ENCODE measurements at regions not wholly inside any gene's neighbourhood (a gene's known extent, or its start where the extent isn't known, plus 50 kb on each side); places are given as distances from the start of the nearest gene placed in this dataset.

DNA sequence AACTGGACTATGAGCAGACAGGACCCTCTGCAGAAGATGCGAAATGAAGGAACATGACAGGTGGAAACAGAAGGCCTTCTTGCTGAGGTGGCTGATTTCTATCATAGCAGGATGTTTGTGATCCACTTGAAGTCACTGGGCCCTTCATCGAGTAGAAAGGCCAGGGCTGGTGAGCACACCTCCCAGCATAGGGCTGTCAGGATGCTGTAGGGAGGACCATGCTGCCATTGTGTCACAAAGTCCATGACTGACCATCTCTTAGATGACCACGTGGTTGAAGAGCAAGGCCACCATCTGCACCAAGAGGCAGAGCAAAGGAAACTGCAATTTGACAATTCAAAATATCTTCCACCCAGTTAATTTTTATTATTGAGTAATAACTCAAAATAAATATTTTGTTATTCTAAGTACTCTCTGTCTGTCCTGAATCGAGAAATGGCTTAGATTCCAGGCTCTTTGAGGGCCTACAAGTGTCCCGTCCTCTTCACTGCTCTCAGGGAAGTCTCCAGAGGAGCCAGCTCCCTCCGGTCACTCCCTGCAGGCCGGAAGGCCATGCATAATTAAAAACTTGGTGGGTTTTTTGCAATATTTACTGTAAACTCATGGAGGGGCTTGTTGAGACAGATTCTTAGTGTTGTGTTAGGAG lies 249.3 kb upstream of the ZMIZ1 start:
- no peak for DNase-seq

DNA sequence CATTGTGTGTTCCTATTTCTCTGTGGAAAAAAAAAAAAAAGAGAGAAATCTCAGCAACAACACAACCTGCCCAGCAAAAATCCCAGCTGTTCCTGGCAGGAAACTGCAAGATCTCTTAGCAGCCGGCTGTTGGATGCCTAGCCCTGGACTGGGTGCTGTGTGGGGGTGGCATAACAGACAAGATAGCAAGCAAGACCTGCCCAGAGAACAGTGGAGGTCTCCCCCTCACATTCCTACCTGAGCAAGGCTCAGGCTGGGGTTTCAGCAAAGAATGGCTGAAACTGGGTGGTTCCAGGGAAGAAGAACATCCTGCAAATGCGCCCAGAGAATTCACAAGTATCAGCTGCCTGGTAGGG lies 248.8 kb upstream of the ZMIZ1 start:
- DNase-seq: no peak

DNA sequence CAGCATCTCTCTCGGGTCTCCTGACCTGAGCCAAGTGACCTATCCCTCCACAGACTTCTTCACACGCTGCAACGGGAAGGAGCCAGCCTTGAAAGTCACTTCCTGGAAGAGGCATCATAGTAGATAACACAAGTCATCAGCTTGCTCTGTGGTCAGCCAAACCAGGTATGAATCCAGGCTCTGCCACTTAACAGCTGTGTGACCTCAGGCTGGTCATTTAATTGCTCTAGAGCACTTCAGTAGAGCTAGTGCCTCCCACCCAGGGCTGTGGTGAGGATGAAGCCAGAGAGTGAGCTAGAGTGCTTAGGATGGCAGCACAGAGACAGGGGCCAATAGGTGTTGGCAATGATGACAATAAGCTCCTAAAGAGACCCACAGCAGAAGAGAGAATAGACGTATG lies 247.7 kb upstream of the ZMIZ1 start:
- no peak for DNase-seq

DNA sequence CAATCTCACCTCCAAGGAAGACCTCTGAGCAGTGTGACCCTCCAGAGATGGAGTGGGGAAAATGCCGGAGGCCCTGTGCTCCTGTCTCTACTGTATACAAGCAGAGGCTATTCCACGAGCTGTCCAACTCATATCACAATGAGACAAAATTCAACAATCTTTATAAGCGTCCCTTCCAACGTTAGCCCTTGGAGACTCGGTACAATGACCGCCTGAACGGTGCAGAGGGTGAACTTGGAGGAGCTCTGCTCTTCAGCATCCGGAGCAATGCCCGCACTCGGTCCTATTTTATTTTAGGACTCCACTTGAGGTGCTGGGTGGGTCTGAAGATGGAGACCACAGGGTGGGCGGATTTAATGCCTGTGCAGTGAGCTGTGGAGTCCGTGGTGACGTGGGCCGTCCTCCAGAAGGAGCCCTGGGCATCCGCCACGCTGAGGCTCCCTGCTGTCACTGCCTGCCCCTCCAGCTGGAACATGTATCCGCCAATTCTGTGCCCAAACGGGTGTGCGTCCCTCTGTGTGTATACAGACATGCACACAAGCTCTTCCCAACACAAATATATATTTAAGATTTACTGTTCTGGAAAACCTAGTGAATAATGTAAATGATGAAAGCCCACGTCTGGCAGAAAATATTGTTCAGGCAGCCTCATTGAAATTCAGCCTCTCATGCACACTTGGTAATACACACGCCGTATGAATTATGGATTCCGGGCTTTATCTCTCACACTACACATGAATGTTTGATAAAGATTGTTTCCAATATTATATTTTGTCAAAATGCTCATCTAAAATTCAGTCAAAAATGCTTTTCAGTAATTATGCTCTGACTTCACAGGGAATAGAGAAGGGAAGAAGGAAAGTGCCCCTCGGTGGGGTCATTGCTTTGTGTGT lies 239.9 kb upstream of the ZMIZ1 start:
- no peak for DNase-seq

DNA sequence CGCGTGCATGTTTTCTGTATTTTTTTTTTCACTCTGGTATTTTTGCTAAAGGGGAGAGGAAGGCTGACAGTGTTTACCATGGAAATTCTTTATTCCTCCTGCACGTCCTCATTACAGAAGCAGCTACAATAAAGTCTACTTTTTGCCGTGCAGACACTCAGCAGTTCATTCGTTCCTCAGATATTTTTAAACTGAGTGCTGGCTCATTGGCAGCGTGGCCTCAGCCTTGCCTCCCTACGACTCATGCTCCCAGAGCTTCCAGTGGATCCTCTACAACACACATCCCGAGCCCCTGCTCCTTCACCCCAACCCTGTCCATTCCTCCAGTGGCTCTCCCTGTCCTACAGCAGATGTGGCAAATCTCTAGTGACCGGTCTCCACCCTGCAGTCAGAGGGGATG lies 239.2 kb upstream of the ZMIZ1 start:
- no peak for DNase-seq

DNA sequence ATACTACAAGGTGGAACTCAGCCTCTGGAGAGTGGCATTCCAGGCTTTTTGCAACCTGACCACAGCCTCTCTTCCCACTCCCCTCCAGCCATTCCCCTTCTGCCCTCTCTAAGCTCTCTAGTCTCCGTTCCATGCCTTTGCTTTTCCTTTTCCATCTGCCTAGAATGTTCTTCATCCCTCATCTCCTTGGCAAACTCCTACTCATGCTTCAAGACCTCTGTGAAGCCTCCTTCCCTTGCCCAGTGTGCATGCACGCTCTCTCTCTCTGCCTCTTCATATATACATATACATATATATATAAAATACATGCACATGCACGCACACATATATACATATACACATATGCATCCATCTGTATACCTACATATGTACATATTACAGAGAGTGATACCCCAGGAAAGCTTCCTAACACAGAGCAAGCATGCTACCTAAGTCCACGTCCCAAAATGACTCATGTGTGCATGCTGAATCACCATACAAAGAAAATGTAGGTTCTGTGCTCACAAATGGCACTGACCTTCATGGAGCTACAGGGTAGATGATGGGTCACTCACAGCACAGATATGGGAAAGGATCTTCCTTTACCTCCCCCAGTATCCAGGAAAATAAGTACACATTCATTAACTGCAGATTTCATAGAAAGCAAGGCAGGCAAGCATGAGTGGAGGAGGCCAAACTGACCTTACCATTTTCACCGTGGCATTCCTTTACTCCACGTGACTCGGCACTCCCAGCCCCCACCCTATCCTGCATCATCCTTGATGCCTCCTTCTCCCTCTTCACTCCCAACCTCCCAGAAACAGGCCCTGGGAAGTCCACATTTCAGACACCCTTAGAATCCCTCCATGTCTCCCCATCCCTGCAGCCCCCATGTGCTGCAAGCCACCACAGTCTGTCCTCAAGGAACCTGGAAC lies 238.4 kb upstream of the ZMIZ1 start:
- DNase-seq: no peak

DNA sequence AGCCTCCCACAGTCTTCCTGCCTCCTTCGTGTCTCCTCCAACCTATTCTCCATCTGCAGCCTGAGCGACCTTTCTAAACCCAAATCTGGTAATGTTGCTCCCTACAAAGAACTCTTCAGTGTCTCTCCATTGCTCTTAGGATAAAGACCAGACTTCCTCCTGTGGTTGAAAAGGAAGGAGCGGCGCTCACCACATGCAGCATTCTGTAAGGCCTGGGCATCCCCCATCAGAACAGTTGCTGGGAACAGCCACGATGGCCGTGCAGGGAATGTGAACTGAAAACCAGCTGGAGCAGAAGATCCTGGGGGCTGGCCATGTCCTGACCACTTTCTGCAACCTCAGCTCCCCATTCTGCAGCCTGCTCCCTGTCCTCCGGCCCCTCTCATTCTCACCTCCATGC lies 237.8 kb upstream of the ZMIZ1 start:
- no peak for DNase-seq

DNA sequence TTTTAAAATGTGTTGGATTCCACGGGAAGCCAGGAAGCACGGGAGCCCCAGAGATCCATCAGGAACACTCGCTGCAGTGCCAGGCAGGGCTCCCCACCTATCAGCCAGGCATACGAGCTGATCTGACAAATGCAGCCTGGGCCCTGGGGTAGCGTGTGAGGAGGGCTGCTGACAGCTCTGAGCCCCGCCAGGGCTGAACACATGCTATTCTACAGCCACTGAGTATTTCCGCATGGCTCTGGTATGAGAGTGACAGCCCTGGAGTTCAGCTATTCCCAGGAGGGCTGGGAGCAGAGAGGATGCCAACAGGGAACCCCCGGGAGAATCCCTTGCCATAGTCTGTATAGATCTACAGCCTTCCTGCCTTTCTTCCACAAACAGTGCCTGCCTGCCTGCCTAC lies 237.3 kb upstream of the ZMIZ1 start:
- no peak for DNase-seq

DNA sequence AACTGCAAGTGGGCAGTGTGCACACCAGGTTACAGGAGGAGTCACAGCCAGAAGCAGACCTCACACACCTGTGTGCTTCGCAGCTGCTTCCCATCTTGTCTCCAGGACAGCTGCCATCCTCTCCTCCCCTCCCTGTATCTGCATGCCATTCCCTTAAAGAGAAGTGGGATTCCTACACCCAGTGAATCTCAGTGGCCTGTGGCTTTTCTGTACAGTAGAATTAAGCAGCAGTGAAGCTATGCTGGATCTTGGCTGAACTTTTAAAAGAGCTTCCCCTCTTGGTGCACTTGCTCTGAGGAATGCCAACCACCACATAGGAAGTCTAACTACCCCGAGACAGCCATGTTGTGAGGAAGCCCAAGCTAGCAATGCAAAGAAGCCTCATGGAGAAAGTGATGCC lies 236.5 kb upstream of the ZMIZ1 start:
- DNase-seq: no peak

DNA sequence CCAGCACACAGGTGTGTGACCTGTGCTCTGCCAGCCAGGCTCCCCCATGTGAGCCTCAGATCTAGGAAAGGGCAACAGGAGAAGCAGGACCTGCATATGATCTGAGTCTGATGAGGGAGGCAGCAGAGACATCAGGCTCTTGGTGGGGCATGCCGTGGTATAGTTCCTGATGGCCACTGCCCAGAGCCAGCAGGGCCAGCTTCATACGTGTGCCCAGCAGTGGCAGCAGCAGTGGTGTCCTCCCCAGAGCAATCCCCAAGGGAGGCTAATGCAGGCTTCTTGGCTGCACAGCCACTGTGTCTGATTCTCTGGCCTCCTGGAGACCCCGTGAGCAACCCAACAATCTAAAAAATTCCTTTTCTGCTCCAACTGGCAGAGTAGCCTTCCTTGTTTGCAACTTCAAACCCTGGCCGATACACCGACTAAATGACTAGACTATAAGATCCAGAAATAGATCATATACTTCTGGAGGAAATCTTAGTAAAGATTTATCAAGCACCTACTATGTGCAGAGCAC lies 230.6 kb upstream of the ZMIZ1 start:
- no peak for DNase-seq

DNA sequence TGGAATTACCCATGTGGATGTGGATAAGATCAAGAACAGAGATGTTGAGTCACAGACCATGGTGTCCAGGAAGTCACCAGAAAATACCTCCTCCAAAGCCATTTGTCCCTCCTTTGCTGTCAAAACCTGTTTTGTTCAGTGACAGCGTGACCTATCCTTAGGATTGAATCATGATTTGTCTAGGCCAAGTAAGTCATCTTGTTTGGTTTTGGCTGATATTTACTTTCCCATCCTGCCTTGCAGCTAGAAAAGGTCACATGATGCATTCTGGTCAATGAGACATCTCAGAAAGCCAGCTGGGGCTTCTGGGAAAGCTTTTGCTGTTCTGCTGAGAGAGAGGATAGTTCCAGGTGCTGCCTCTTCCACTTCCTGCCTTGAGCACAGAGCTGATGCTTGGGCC lies 225.3 kb upstream of the ZMIZ1 start:
- no peak for DNase-seq

DNA sequence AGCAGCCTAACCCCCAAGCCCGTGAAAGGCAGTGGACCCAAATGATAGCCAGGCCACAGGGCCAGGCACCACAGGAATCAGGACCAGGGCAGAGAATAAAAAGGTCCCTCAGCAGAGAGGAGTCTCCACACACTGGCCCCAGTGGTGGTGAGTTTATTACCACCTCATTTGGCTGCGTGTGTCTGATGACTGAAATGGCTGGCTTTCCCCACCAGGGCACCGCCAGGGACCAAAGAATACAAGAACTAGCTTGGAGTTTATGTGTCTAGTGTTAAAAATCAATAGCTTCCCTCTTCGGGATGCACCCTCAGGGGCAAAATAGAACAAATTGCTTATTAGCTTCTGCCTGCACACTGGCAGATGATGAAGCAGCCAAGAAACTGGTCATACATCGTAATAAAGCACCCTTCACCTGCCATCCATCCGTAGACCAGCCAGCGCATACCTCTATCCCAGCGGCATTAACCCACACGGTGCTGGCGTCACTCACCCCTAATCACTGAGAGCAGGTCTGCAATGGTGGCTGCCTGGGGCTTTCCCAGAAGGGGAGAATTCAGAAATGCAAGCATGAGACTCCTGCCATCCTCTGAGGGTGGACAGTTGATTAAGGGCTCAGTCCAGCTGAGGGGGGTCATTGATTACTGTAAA lies 223.7 kb upstream of the ZMIZ1 start:
- DNase-seq: no peak

DNA sequence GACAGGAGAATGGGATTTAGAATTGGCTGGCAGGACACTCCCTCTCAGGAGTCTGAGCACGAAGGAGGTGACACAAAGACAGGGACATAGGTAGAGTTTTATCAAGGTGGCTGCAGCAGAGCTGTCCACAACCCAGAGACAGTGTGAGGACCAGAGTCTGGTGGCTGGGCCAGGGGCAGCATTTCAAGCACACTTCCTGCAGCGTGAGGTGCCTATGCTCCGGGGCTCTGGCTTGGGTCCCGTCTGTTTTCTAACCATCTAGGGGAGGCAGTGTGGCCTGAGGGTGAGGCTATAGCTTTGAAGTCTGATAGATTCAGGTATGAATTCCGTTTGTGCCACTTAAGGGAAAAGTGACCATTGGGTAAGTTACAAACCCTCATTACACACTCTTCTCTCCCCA lies 222.7 kb upstream of the ZMIZ1 start:
- DNase-seq: no peak

DNA sequence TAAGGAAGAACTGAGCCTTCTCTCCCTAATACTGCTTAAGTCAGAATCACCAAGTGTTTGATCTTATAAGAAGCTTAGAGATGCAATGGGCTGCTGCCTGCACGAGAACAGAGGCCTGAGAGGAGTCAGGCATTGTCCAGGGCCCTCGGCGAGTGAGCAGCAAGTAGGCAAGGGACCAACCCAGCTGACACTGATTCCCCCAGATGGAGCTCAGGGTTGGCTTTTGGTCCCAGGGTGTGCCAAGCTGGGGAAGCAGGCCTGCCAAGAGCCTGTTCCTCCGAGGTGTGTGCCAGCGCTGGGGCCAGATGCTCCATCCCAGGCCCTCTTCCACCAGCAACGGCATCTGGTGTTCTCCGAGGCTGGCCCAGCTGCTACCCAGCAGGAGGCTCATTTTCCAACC lies 222.0 kb upstream of the ZMIZ1 start:
- DNase-seq: no peak

DNA sequence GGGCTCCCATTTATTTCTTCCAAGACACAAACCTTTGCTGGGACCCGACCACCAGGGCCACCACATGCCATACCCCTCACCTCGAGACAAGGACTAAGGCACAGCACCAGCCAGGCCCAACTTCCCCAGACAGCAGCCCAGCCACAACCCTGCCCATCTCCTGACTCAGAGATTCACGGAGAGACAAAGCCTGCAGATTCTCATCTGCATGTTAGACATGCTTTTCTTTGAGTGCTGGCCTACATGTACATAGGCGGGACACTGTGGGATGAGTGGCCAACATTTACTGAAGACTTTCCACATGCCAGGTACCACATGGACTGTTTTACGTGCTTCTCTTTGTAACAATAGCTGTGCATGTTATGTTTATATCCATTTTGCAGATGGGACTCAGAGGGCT lies 221.3 kb upstream of the ZMIZ1 start:
- no peak for DNase-seq

DNA sequence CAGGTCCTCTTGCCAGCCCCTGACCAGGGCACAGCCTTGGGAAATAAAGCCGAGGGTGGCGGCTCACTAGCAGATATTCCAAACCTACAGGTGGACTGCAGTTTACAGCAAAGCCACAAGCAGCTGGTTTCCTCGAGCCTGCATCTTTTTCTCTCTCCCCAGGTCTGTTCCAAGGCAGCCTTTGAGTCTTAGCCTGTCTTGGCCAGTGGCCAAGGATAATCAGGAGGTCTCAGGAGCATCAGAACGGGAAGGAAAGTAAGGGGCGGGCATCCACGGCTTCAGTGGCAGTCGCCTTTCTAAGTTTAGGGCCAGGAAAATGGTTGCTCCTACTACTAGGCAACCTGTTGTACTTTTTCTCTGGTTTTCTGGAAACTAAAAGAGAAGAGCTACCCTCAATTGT lies 219.7 kb upstream of the ZMIZ1 start:
- no peak for DNase-seq

DNA sequence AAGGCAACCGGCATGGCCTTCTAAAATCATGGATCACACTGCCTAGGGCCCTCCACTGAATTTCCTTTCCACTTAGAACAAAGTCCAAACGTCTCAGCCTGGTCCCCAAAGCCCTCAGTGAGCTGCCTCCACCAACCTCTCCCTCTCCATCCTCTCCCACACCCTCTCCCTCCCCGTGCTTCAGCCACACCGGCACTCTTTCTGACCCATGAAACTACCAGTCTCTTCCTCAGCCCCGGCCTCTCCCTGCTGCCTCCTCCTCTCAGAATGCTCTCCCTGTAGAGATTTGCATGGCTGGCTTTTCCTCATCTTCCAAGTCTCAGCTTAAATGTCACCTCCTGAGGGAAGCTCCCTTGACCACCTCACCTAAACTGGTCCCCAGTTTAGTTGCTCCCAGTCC lies 219.0 kb upstream of the ZMIZ1 start:
- no peak for DNase-seq

DNA sequence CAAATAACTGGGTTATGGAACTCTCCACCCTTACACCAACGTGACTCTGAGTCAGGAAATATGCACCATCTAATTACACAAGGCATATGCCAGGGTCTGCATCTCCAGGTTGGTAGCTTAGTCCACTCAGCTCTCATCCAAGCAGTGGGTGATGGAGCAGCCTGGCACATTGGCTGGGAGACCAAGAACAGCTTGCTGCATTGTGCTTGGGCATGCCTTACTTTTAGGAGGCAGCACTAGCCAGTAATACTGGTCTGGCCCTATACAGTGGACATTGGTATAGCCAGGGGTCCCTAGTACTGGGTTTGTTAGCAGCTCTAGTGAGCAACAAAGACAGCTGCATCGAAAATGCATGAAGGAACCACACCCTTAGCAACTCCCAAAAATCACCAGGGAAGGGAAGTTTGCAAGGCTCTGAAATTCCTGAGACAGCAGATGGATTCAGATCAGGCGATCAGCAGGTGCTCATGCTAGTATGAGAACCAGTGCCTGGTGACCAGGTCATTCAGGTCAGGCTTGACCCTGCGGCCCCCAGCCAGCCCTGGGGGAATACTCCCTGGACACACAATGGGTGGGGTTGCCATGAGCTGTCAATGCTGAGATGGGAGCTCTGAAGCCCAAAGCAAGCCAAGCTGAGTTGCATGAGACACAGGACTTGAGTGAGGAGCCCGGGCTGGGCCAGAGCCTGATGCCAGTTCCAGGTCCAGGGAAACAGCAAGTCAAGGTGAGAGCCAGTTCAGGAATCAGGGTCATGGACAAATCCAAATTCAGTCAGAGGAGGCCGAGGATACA lies 217.9 kb upstream of the ZMIZ1 start:
- DNase-seq: no peak

DNA sequence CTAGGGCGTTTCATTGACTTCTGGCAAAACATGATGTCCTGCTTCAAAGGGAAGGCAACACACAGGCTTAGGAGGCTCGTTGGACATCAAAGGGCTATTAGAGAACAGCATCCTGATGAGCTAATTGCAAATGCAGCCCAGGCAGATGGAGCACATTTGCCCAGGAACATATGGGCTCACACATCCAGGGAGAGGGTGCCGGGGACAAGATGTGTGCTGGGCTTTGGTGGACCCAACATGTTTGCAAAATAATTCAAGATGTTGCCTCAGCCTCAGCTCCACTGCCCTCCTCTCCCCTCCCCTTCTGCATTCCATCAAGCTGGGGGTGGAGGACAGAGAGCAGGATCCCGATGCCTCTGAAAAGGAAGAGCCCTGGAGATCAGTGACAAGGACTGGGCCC lies 217.1 kb upstream of the ZMIZ1 start:
- no peak for DNase-seq

DNA sequence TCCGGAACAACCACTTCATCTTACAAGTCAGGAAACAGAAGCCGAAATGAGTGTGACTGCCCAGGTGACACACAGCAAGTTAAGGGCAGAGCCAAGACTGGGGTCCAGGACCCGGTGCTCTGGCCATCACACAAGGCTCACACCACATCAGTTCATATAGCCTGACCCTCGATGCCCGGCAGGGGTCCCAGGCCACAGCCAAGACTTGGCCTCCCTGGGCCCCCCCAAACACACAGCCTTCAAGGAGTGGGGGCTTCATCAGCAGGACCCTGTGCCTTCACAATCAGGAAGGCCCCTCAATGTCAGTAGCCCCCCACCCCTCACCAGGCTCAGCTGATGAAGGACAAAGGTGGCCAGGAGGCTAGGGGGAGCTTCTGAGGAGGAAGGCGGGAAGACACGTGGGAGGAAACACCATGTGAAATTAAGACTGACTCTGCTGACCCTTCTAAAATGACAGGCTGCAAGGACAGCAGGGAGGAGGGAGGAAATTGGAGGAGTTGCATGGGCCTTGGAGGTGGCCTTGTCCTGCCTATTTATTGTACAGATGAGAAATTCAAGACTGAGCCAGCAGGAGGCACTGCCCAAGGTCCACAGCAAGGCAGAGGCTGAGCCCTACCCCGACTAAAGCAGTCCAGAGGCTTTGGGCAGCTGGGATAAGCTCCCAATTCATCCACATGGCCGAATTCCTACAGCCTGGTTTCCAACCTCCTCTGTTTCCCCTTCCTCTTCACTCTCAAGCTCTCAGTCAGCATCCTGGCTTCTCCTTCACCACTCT lies 216.1 kb upstream of the ZMIZ1 start:
- DNase-seq: peak; percentile 15

DNA sequence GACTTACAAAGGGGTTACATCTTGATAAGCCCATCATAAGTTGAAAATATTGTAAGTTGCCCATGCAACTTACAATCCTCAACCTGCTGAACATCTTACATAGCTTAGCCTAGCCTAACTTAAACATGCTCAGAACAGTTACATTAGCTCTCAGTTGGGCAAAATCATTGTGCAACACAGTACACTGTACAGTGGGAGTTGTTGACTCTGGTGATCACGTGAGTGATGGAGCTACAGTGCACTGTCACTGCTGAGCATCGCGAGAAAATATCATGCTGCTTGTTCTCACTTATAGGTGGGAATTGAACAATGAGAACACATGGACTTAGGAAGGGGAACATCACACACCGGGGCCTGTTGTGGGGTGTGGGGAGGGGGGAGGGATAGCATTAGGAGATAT lies 214.9 kb upstream of the ZMIZ1 start:
- no peak for DNase-seq

Measured in stimulated activated CD4-positive, alpha-beta T cell treated with anti-CD3 and anti-CD28 coated beads, Interleukin-4, amount 100 ng/mL, for 24 hours (primary cell).